DMS53 (cell line): ENCODE measurements at regions not wholly inside any gene's neighbourhood (a gene's known extent, or its start where the extent isn't known, plus 50 kb on each side); places are given as distances from the start of the nearest gene placed in this dataset.
"Not testable (repeated sequence)": the region's sequence is repeated elsewhere in the genome, so short reads cannot be mapped to it uniquely, and the experiment has no call there.

Source experiments
- DNase-seq: peaks from one replicate; lab custom pipeline; 2025; lab: John Stamatoyannopoulos, UW

GRCh38 chr15:77909182-77909940 is 168.2 kb downstream of the TBC1D2B start:
- DNase-seq: no peak

GRCh38 chr15:77908752-77909111 is 168.8 kb downstream of the TBC1D2B start:
- not testable (repeated sequence) for DNase-seq

GRCh38 chr15:77907824-77908751 is 169.4 kb downstream of the TBC1D2B start:
- DNase-seq: no peak

- DNase-seq: not testable (repeated sequence)
Measured at GRCh38 chr15:77906062-77906990, 171.2 kb downstream of the TBC1D2B start.

- DNase-seq: no peak
Measured at GRCh38 chr15:77905301-77905920, 172.1 kb downstream of the TBC1D2B start.

GRCh38 chr15:77904901-77905300 is 172.6 kb downstream of the TBC1D2B start:
- DNase-seq: no peak

GRCh38 chr15:77904436-77904821 is 173.1 kb downstream of the TBC1D2B start:
- DNase-seq: no peak

GRCh38 chr15:77903761-77904435 is 173.6 kb downstream of the TBC1D2B start:
- not testable (repeated sequence) for DNase-seq

DNA sequence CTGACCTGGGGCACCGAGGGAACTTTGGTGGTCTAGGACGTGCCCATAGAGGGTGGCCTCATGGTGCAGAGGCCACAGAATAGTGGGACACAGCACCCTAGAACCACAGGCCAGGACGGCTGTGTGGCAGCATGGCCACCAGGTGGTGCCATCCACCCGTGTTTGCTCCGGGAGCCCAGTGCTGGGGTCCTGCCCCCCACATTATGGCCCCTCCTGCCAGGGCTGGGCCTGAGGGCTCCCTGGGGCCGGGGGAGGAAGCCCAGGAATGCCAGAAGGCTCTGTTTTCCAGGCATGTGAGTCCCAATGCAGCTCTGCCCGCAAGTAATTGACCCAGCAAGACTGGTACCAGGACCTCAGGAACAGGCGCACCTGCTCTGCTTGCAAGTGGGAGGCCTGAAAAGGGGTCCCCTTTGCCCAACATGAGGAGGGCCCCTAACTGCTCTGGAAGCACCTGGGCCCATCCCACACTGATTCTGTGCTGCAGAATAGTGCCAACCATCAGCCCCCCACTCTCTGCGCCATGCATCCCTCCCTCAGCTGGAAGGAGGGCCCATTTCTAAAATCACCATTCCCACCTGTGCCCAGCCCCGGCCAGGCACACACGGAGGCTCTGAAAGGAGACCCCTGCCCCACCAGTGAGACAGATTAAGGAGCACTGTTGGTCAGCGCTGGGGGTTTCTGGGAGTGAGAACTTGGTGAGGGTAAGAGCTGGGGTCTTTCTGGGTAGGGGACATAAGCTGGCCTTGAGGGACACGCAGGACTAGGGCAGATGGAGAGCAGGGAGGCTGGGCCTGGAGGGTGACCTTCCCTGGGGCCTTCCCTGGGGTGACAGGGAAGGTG is 174.4 kb downstream of the TBC1D2B start:
- peak; percentile 27 for DNase-seq

- peak; percentile 40 for DNase-seq
Measured at GRCh38 chr15:77901921-77902750, 175.4 kb downstream of the TBC1D2B start.

DNA sequence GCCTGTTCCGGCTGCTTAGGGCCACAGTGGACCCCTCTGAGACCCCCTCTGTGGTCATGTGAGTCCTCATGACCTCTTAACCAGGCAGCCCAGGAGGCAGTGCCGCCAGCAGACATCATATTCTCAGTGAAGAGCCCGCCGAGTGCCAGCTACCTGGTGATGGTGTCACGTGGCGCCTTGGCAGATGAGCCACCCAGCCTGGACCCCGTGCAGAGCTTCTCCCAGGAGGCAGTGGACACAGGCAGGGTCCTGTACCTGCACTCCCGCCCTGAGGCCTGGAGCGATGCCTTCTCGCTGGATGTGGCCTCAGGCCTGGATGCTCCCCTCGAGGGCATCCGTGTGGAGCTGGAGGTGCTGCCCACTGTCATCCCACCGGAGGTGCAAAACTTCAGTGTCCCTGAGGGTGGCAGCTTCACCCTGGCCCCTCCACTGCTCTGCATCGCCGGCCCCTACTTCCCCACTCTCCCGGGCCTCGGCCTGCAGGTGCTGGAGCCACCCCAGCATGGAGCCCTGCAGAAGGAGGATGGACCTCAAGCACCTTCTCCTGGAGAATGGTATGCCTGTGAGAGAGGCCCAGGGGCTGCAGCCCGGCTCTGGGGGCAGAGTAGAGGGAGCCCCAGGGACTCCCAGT is 176.1 kb downstream of the TBC1D2B start:
- no peak for DNase-seq

DNA sequence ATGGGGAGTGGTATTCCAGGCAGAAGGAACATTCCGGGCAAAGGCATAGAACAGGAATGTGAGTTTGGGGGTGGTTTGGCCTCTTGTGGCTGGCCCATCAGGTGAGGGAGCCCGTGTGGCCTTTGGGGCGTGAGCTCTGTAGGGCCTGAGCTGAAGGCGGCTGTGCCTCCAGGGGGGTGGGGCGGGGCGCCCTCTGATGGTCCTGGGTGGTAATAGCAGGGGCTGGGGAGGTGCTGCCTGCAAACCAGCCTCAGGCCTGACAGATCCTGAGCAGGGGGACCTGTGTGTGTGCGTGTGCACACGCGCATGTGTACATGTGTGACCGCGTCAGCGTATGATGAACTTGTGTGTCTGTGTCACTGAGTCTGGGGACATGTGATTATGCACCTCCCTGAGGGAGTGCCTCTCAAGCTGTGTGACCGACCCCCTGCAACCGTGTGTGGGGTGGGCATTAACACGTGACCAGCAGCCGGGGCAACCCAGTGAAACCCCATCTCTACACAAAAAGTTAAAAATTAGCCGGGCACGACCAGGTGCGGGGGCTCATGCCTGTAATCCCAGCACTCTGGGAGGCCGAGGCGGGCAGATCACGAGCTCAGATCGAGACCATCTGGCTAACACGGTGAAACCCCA is 177.1 kb downstream of the TBC1D2B start:
- DNase-seq: peak; percentile 57

DNA sequence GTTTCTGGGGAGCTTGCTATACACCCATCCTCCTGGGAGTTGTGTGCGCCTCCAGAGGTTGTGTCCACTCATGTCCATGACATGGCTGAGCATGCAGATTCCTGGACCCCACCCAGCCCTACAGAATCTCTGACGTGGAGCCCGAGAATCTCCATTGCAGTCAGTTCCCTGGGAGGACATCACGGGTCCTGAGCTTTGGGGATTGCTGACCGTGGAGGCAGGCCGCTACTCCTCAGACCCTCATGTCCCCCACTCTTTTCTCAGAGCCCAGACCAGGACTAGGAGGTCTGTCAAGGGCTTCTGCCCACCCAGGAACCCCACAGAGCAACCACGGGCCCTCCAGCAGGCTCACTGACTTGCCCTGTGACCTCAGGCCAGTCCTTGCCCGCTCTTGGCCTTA is 177.7 kb downstream of the TBC1D2B start:
- DNase-seq: not testable (repeated sequence)

DNA sequence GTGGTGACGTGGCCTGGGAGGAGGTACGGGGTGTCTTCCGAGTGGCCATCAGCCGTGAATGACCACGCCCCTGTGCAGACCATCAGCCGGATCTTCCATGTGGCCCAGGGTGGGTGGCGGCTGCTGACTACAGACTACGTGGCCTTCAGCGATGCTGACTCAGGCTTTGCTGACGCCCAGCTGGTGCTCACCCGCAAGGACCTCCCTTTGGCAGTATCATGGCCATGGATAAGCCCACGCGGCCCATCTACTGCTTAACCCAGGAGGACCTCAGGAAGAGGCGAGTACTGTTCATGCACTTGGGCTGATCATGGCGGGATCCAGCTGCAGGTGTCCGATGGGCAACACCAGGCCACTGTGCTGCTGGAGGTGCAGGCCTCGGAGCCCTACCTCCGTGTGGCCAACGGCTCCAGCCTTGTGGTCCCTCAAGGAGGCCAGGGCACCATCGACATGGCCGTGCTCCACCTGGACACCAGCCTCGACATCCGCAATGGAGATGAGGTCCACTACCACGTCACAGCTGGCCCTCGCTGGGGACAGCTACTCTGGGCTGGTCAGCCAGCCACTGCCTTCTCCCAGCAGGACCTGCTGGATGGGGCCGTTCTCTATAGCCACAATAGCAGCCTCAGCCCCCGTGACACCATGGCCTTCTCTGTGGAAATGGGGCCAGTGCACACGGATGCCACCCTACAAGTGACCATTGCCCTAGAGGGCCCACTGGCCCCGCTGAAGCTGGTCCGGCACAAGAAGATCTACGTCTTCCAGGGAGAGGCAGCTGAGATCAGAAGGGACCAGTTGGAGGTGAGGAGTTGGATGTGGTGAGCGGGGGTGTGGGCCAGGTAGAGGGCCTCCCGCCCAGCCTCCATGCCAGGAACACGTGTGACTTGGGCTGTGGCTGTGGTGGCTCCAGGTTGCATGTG is 178.4 kb downstream of the TBC1D2B start:
- no peak for DNase-seq

- DNase-seq: no peak
Measured at GRCh38 chr15:77897896-77898406, 179.6 kb downstream of the TBC1D2B start.

- not testable (repeated sequence) for DNase-seq
Measured at GRCh38 chr15:77897113-77897895, 180.2 kb downstream of the TBC1D2B start.
